ENCODE measurements at regions not wholly inside any gene's neighbourhood (a gene's known extent, or its start where the extent isn't known, plus 50 kb on each side); places are given as distances from the start of the nearest gene placed in this dataset.

GRCh38 chr20:19821606-19822005 lies 63.5 kb downstream of the RIN2 start:
- no peak for TF ChIP-seq POLR2A (IDR thresholded peaks at IDR 0.05; ENCODE audit: low read depth, low read length)
- no peak for TF ChIP-seq POLR2AphosphoS5 (IDR thresholded peaks at IDR 0.05; ENCODE audit: low read depth, low read length)
